Muscle of leg (tissue), 3 donors: ENCODE measurements at regions not wholly inside any gene's neighbourhood (a gene's known extent, or its start where the extent isn't known, plus 50 kb on each side); places are given as distances from the start of the nearest gene placed in this dataset.
"Not testable (repeated sequence)": the region's sequence is repeated elsewhere in the genome, so short reads cannot be mapped to it uniquely, and the experiment has no call there.

Source experiments
- DNase-seq: peaks from one replicate; pipeline ENCODE4 v3.0.0; 2013
- H3K27ac ChIP-seq: one replicate; pipeline ENCODE4 v1.5.1; 2013; ENCODE audit warnings: mild to moderate bottlenecking, low read length, control low read depth
- H3K27me3 ChIP-seq: one replicate; pipeline ENCODE4 v1.6.1; 2013; ENCODE audit warnings: low read length; ENCODE audit not compliant: control insufficient read depth, insufficient read depth
- H3K36me3 ChIP-seq: one replicate; pipeline ENCODE4 v1.6.1; 2013; ENCODE audit warnings: low read length; ENCODE audit not compliant: control insufficient read depth, insufficient read depth
- H3K4me1 ChIP-seq: one replicate; pipeline ENCODE4 v1.6.1; 2013; ENCODE audit warnings: low read length; ENCODE audit not compliant: control insufficient read depth, insufficient read depth
- H3K4me3 ChIP-seq: one replicate; pipeline ENCODE4 v1.5.1; 2013; ENCODE audit warnings: low read length, control low read depth
- H3K9me3 ChIP-seq: replicated peaks from 2 replicates; pipeline ENCODE4 v1.6.1; 2013; ENCODE audit warnings: low read depth, low read length; ENCODE audit not compliant: control insufficient read depth
- WGBS: methylation state at CpG from one replicate; pipeline ENCODE4 v1.1.5; 2013; ENCODE audit warnings: missing lambda C conversion rate; ENCODE audit not compliant: insufficient coverage; 5-methylcytosine and 5-hydroxymethylcytosine counted together

GRCh38 chr11:103601225-103601846, 435.1 kb upstream of the DDI1 start:
- no CpG with 5 or more reads among the region's 3 CpGs for WGBS
- H3K4me3 ChIP-seq, result no peak overlapping the region
- no peaks in the 10 kb centered on the region for H3K9me3 ChIP-seq
- H3K27me3 ChIP-seq, result no peaks in the 10 kb centered on the region
- no peaks in the 10 kb centered on the region for H3K36me3 ChIP-seq
- peak; percentile 44 for DNase-seq
- no peaks in the 10 kb centered on the region for H3K4me1 ChIP-seq
- H3K27ac ChIP-seq, result no peak overlapping the region

GRCh38 chr11:103602840-103603239, 433.6 kb upstream of the DDI1 start:
- no peak overlapping the region for H3K4me3 ChIP-seq
- no peak for DNase-seq
- H3K4me1 ChIP-seq, result no peaks in the 10 kb centered on the region
- H3K27me3 ChIP-seq, result no peaks in the 10 kb centered on the region
- no peak overlapping the region for H3K27ac ChIP-seq
- no peaks in the 10 kb centered on the region for H3K9me3 ChIP-seq
- H3K36me3 ChIP-seq, result no peaks in the 10 kb centered on the region

DNA sequence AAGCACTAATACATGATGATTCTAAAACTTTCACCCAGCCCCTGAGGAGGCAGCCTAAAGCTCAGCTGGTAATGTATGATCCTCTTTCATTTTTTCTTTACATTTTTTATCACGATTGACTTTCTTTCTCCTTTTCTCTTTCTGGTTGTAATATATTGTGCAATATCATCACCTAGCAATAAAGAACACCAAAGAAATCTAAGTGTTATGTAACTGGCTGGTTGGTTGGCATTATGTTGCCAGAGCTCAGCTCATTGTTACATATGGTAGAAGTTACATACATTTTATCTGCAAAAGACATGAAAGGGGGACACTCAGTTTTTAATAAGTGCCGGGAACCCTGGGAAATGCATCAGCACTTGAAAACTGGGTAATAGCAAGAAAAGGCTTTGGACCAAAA, 432.1 kb upstream of the DDI1 start:
- no peak for DNase-seq
- Histone ChIP-seq H3K36me3 (no peaks in the 10 kb centered on the region), H3K4me1 (no peaks in the 10 kb centered on the region), H3K9me3 (no peaks in the 10 kb centered on the region), H3K4me3 (no peak overlapping the region), H3K27me3 (no peaks in the 10 kb centered on the region), H3K27ac (no peak overlapping the region)
- WGBS, result no CpG with 5 or more reads among the region's 2 CpGs

DNA sequence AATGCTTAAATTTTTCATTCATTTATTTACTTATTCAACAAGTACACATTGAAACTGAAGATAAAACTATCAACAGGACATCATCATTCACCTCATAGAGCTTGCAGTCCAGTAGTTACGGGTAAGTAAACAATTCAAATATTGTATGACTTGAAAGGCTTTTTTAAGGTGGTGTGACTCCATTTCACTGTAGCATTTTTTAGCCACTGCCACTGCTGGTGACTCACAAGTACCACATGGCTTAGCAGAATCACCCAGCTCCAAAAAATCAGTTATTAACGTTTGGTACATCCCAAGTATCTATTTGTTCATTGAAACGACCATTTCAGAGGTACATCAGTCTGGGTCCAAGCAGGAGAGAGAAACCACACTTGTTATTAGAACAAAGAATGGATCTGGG, 427.9 kb upstream of the DDI1 start:
- DNase-seq, result no peak
- no peaks in the 10 kb centered on the region for H3K9me3 ChIP-seq
- H3K27me3 ChIP-seq, result no peaks in the 10 kb centered on the region
- H3K4me3 ChIP-seq, result no peak overlapping the region
- H3K36me3 ChIP-seq, result no peaks in the 10 kb centered on the region
- 80% methylated on average over 2 of the region's 3 CpGs for WGBS
- no peak overlapping the region for H3K27ac ChIP-seq
- no peaks in the 10 kb centered on the region for H3K4me1 ChIP-seq

- no peak overlapping the region for H3K4me3 ChIP-seq
- H3K36me3 ChIP-seq, result no peaks in the 10 kb centered on the region
- DNase-seq, result no peak
- no peaks in the 10 kb centered on the region for H3K4me1 ChIP-seq
- no peaks in the 10 kb centered on the region for H3K9me3 ChIP-seq
- no peaks in the 10 kb centered on the region for H3K27me3 ChIP-seq
- WGBS, result 95% methylated on average over 1 of the region's 2 CpGs
- no peak overlapping the region for H3K27ac ChIP-seq
Observed at GRCh38 chr11:103609117-103610066, 427.0 kb upstream of the DDI1 start.

GRCh38 chr11:103610435-103610834, 426.0 kb upstream of the DDI1 start:
- no peaks in the 10 kb centered on the region for H3K27me3 ChIP-seq
- H3K27ac ChIP-seq, result no peak overlapping the region
- H3K9me3 ChIP-seq, result no peaks in the 10 kb centered on the region
- no peaks in the 10 kb centered on the region for H3K36me3 ChIP-seq
- H3K4me1 ChIP-seq, result no peaks in the 10 kb centered on the region
- no peak for DNase-seq
- H3K4me3 ChIP-seq, result no peak overlapping the region

GRCh38 chr11:103611526-103612260, 424.7 kb upstream of the DDI1 start:
- H3K4me1 ChIP-seq, H3K36me3 ChIP-seq, DNase-seq, H3K27me3 ChIP-seq, H3K9me3 ChIP-seq, H3K4me3 ChIP-seq, H3K27ac ChIP-seq: not testable (repeated sequence)
- 100% methylated on average over 1 of the region's 7 CpGs for WGBS

- 90% methylated on average over 8 of the region's 9 CpGs for WGBS
- H3K4me1 ChIP-seq, DNase-seq, H3K27me3 ChIP-seq, H3K9me3 ChIP-seq, H3K36me3 ChIP-seq, H3K27ac ChIP-seq, H3K4me3 ChIP-seq: not testable (repeated sequence)
Observed at GRCh38 chr11:103612451-103612850, 424.0 kb upstream of the DDI1 start.

GRCh38 chr11:103616586-103616985, 419.9 kb upstream of the DDI1 start:
- H3K9me3 ChIP-seq, H3K4me1 ChIP-seq, DNase-seq, H3K36me3 ChIP-seq, H3K4me3 ChIP-seq, H3K27me3 ChIP-seq, H3K27ac ChIP-seq: not testable (repeated sequence)
- WGBS, result no CpG with 5 or more reads among the region's 2 CpGs

- no peaks in the 10 kb centered on the region for H3K9me3 ChIP-seq
- H3K27ac ChIP-seq, result no peak overlapping the region
- WGBS, result no CpG with 5 or more reads among the region's 3 CpGs
- no peak for DNase-seq
- H3K27me3 ChIP-seq, result no peaks in the 10 kb centered on the region
- no peak overlapping the region for H3K4me3 ChIP-seq
- no peaks in the 10 kb centered on the region for H3K4me1 ChIP-seq
- no peaks in the 10 kb centered on the region for H3K36me3 ChIP-seq
Observed at GRCh38 chr11:103618528-103618927, 417.9 kb upstream of the DDI1 start.
